ENCODE measurements at regions not wholly inside any gene's neighbourhood (a gene's known extent, or its start where the extent isn't known, plus 50 kb on each side); places are given as distances from the start of the nearest gene placed in this dataset.

GRCh38 chr15:91559066-91559465 lies 294.4 kb upstream of the SLCO3A1 start:
- DNase-seq (ENCODE audit: low spot score) = no peak

GRCh38 chr15:91561371-91562100 lies 292.0 kb upstream of the SLCO3A1 start:
- DNase-seq (ENCODE audit: low spot score) = no peak

- no peak for DNase-seq (ENCODE audit: low spot score)
Observed at GRCh38 chr15:91562698-91563097, 290.8 kb upstream of the SLCO3A1 start.

- no peak for DNase-seq (ENCODE audit: low spot score)
Observed at GRCh38 chr15:91564631-91565030, 288.9 kb upstream of the SLCO3A1 start.

- no peak for DNase-seq (ENCODE audit: low spot score)
Observed at GRCh38 chr15:91566141-91566540, 287.4 kb upstream of the SLCO3A1 start.

- DNase-seq (ENCODE audit: low spot score) = no peak
Observed at GRCh38 chr15:91568036-91568435, 285.5 kb upstream of the SLCO3A1 start.

GRCh38 chr15:91572110-91572509 lies 281.4 kb upstream of the SLCO3A1 start:
- DNase-seq (ENCODE audit: low spot score) = no peak

GRCh38 chr15:91576096-91576495 lies 277.4 kb upstream of the SLCO3A1 start:
- DNase-seq (ENCODE audit: low spot score) = no peak

GRCh38 chr15:91578511-91578910 lies 275.0 kb upstream of the SLCO3A1 start:
- DNase-seq (ENCODE audit: low spot score) = no peak

- DNase-seq (ENCODE audit: low spot score) = no peak
Observed at GRCh38 chr15:91584895-91585294, 268.6 kb upstream of the SLCO3A1 start.

GRCh38 chr15:91586560-91586959 lies 266.9 kb upstream of the SLCO3A1 start:
- no peak for DNase-seq (ENCODE audit: low spot score)

- no peak for DNase-seq (ENCODE audit: low spot score)
Observed at GRCh38 chr15:91589360-91589759, 264.1 kb upstream of the SLCO3A1 start.

GRCh38 chr15:91592567-91592966 lies 260.9 kb upstream of the SLCO3A1 start:
- no peak for DNase-seq (ENCODE audit: low spot score)

GRCh38 chr15:91593067-91593466 lies 260.4 kb upstream of the SLCO3A1 start:
- no peak for DNase-seq (ENCODE audit: low spot score)

GRCh38 chr15:91593653-91594052 lies 259.9 kb upstream of the SLCO3A1 start:
- DNase-seq (ENCODE audit: low spot score) = no peak

GRCh38 chr15:91599261-91599660 lies 254.2 kb upstream of the SLCO3A1 start:
- no peak for DNase-seq (ENCODE audit: low spot score)

- no peak for DNase-seq (ENCODE audit: low spot score)
Observed at GRCh38 chr15:91603384-91604080, 250.0 kb upstream of the SLCO3A1 start.

GRCh38 chr15:91604122-91604521 lies 249.4 kb upstream of the SLCO3A1 start:
- no peak for DNase-seq (ENCODE audit: low spot score)

GRCh38 chr15:91605576-91605975 lies 247.9 kb upstream of the SLCO3A1 start:
- DNase-seq (ENCODE audit: low spot score) = no peak

GRCh38 chr15:91609231-91609630 lies 244.3 kb upstream of the SLCO3A1 start:
- DNase-seq (ENCODE audit: low spot score) = no peak

GRCh38 chr15:91609966-91610365 lies 243.5 kb upstream of the SLCO3A1 start:
- DNase-seq (ENCODE audit: low spot score) = no peak

- no peak for DNase-seq (ENCODE audit: low spot score)
Observed at GRCh38 chr15:91611561-91612323, 241.8 kb upstream of the SLCO3A1 start.

- DNase-seq (ENCODE audit: low spot score) = no peak
Observed at GRCh38 chr15:91620229-91620628, 233.3 kb upstream of the SLCO3A1 start.
